ENCODE measurements at regions not wholly inside any gene's neighbourhood (a gene's known extent, or its start where the extent isn't known, plus 50 kb on each side); places are given as distances from the start of the nearest gene placed in this dataset.
"Not testable (repeated sequence)": the region's sequence is repeated elsewhere in the genome, so short reads cannot be mapped to it uniquely, and the experiment has no call there.

GRCh38 chr2:65940856-65941255 is 494.1 kb upstream of the MEIS1 start:
- no peak for DNase-seq

GRCh38 chr2:65939687-65940086 is 495.2 kb upstream of the MEIS1 start:
- DNase-seq = no peak

GRCh38 chr2:65937379-65938160 is 497.4 kb upstream of the MEIS1 start:
- DNase-seq = no peak

GRCh38 chr2:65934992-65935629 is 499.8 kb upstream of the MEIS1 start:
- no peak for DNase-seq

GRCh38 chr2:65932571-65932970 is 500.2 kb upstream of the SPRED2 start:
- no peak for DNase-seq

- no peak for DNase-seq
Measured at GRCh38 chr2:65931056-65931455, 498.7 kb upstream of the SPRED2 start.

GRCh38 chr2:65930259-65930658 is 497.9 kb upstream of the SPRED2 start:
- no peak for DNase-seq

- not testable (repeated sequence) for DNase-seq
Measured at GRCh38 chr2:65929664-65930063, 497.3 kb upstream of the SPRED2 start.

- DNase-seq = no peak
Measured at GRCh38 chr2:65922794-65923193, 490.4 kb upstream of the SPRED2 start.

GRCh38 chr2:65922030-65922429 is 489.6 kb upstream of the SPRED2 start:
- DNase-seq = no peak

GRCh38 chr2:65921116-65921515 is 488.7 kb upstream of the SPRED2 start:
- DNase-seq = no peak

GRCh38 chr2:65920659-65921058 is 488.3 kb upstream of the SPRED2 start:
- DNase-seq = no peak

- DNase-seq = no peak
Measured at GRCh38 chr2:65919550-65920188, 487.3 kb upstream of the SPRED2 start.

GRCh38 chr2:65918760-65919187 is 486.4 kb upstream of the SPRED2 start:
- DNase-seq = no peak

- no peak for DNase-seq
Measured at GRCh38 chr2:65917986-65918385, 485.6 kb upstream of the SPRED2 start.

- no peak for DNase-seq
Measured at GRCh38 chr2:65916785-65917295, 484.4 kb upstream of the SPRED2 start.

GRCh38 chr2:65916177-65916576 is 483.8 kb upstream of the SPRED2 start:
- DNase-seq = no peak

- no peak for DNase-seq
Measured at GRCh38 chr2:65915273-65915672, 482.9 kb upstream of the SPRED2 start.

- DNase-seq = no peak
Measured at GRCh38 chr2:65914244-65914786, 481.9 kb upstream of the SPRED2 start.

- no peak for DNase-seq
Measured at GRCh38 chr2:65913813-65914212, 481.4 kb upstream of the SPRED2 start.

GRCh38 chr2:65901756-65902155 is 469.4 kb upstream of the SPRED2 start:
- DNase-seq = no peak

- DNase-seq = no peak
Measured at GRCh38 chr2:65896446-65896845, 464.0 kb upstream of the SPRED2 start.

GRCh38 chr2:65890131-65890530 is 457.7 kb upstream of the SPRED2 start:
- DNase-seq = not testable (repeated sequence)

GRCh38 chr2:65885266-65885665 is 452.9 kb upstream of the SPRED2 start:
- DNase-seq = no peak

All from activated CD8-positive, alpha-beta memory T cell treated with anti-CD3 and anti-CD28 coated beads, Interleukin-2, amount 50 U/mL, for 48 hours (primary cell).